IPS-20b (cell line): ENCODE measurements at regions not wholly inside any gene's neighbourhood (a gene's known extent, or its start where the extent isn't known, plus 50 kb on each side); places are given as distances from the start of the nearest gene placed in this dataset.
A peak's percentile ranks its signal among the peaks of the same experiment; 100 is the strongest.

Experiments
- H3K27ac ChIP-seq: one replicate; pipeline ENCODE4 v1.5.1; 2013; ENCODE audit warnings: low read length
- H3K27me3 ChIP-seq: 2 replicates; pipeline ENCODE4 v1.6.1; 2013; ENCODE audit warnings: mild to moderate bottlenecking, low read length, inconsistent platforms; ENCODE audit not compliant: insufficient read depth
- H3K36me3 ChIP-seq: 2 replicates; pipeline ENCODE4 v1.6.1; 2013; ENCODE audit warnings: low read depth, mild to moderate bottlenecking, inconsistent platforms, low read length, moderate library complexity; ENCODE audit not compliant: insufficient read depth
- H3K4me1 ChIP-seq: 2 replicates; pipeline ENCODE4 v1.6.1; 2013; ENCODE audit warnings: mild to moderate bottlenecking, control low read depth, inconsistent platforms, low read length, moderate library complexity; ENCODE audit not compliant: insufficient read depth
- H3K4me3 ChIP-seq: 2 replicates; pipeline ENCODE4 v1.5.1; 2013; ENCODE audit warnings: mild to moderate bottlenecking, low read length, inconsistent platforms
- H3K9ac ChIP-seq: 2 replicates; pipeline ENCODE4 v1.6.1; 2013; ENCODE audit warnings: low read depth, mild to moderate bottlenecking, inconsistent platforms, low read length, moderate library complexity
- H3K9me3 ChIP-seq: 2 replicates; pipeline ENCODE4 v1.6.1; 2013; ENCODE audit warnings: mild to moderate bottlenecking, low read depth, low read length, inconsistent platforms; ENCODE audit not compliant: insufficient read depth

GRCh38 chr13:47119575-47120235 is 222.9 kb upstream of the HTR2A start:
- Histone ChIP-seq H3K36me3 (no peaks in the 10 kb centered on the region), H3K9ac (no peak overlapping the region), H3K9me3 (no peaks in the 10 kb centered on the region), H3K27ac (no peak overlapping the region), H3K27me3 (no peaks in the 10 kb centered on the region), H3K4me1 (peaks cover 14% of the 10 kb centered on the region), H3K4me3 (no peak overlapping the region)

- Histone ChIP-seq H3K4me3 (no peak overlapping the region), H3K27me3 (no peaks in the 10 kb centered on the region), H3K4me1 (peaks cover 32% of the 10 kb centered on the region), H3K36me3 (no peaks in the 10 kb centered on the region), H3K9ac (no peak overlapping the region), H3K9me3 (no peaks in the 10 kb centered on the region), H3K27ac (no peak overlapping the region)
Observed at GRCh38 chr13:47117268-47117667, 220.4 kb upstream of the HTR2A start.

GRCh38 chr13:47114030-47114429 is 217.2 kb upstream of the HTR2A start:
- Histone ChIP-seq H3K4me3 (no peak overlapping the region), H3K36me3 (no peaks in the 10 kb centered on the region), H3K27me3 (no peaks in the 10 kb centered on the region), H3K27ac (no peak overlapping the region), H3K9me3 (no peaks in the 10 kb centered on the region), H3K9ac (no peak overlapping the region), H3K4me1 (peaks cover 26% of the 10 kb centered on the region)

- H3K9me3 ChIP-seq = no peaks in the 10 kb centered on the region
- H3K36me3 ChIP-seq = no peaks in the 10 kb centered on the region
- H3K27me3 ChIP-seq = no peaks in the 10 kb centered on the region
- H3K4me1 ChIP-seq = peaks cover 26% of the 10 kb centered on the region
- H3K4me3 ChIP-seq = peak overlapping the region; percentile 21; the same call in 1 of the 2 replicates
- H3K27ac ChIP-seq = peak overlapping the region; percentile 23
- H3K9ac ChIP-seq = peak overlapping the region; percentile 57; the same call in 1 of the 2 replicates
Observed at GRCh38 chr13:47112903-47113299, 216.0 kb upstream of the HTR2A start.

DNA sequence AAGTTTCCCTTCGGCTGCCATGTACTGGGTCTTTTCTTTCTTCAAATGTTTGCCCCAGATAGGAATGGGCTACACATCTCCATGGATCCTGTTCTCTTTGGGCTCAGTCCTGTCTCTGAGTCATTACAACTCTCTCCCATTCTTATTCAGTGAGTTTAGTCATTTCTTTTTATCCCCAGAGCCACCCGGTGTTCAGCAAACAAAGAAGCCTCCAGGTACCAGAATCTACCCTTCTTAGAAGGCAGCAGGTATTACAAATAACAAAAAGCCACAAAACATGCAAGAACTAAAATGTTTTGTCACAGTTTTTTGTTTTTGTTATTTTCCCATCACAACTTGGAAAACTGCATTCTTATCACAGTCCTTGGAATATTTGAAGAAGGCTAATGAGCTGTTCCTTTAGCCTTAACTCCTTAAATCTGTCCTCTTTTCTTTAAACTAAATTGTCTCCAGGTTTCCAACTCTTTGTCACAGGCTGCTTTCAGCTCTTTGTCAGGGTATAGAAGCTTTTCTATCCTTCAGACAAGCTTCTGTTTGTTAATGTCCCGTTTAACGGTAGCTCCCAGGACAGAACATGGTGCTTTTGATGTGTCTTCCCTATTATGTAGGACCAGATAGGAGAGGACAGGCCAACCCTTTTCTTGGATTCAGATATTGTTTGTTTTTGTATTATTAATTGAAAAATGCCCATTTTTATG is 215.5 kb upstream of the HTR2A start:
- Histone ChIP-seq H3K9ac (peak overlapping the region; percentile 57; the same call in 1 of the 2 replicates), H3K9me3 (no peaks in the 10 kb centered on the region), H3K27me3 (no peaks in the 10 kb centered on the region), H3K4me3 (peak overlapping the region; percentile 21; the same call in 1 of the 2 replicates), H3K27ac (peak overlapping the region; percentile 23), H3K36me3 (no peaks in the 10 kb centered on the region), H3K4me1 (peaks cover 26% of the 10 kb centered on the region)

DNA sequence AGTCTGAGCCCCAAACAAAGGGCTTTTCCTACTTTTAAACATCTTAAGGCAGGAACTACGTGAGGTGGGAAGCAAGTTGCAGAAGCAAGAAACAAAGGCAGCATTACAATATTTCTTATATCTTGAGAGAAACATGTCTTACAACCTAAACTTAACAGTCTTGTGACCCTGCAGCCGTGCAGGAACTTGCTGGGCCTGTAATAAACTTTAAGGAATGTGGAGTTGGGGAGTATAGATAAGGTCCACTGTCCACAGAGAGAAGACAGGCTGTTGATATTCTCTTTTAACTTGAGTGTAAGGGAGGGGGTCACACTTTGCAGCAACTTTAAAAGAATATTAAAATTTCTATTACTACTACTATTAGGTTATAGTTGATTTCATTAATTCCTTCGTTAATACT is 214.6 kb upstream of the HTR2A start:
- Histone ChIP-seq H3K4me3 (no peak overlapping the region), H3K9me3 (no peaks in the 10 kb centered on the region), H3K27ac (no peak overlapping the region), H3K36me3 (no peaks in the 10 kb centered on the region), H3K9ac (no peak overlapping the region), H3K4me1 (peaks cover 26% of the 10 kb centered on the region), H3K27me3 (no peaks in the 10 kb centered on the region)

- Histone ChIP-seq H3K4me3 (no peak overlapping the region), H3K27me3 (no peaks in the 10 kb centered on the region), H3K9me3 (no peaks in the 10 kb centered on the region), H3K4me1 (peaks cover 26% of the 10 kb centered on the region), H3K9ac (no peak overlapping the region), H3K27ac (no peak overlapping the region), H3K36me3 (no peaks in the 10 kb centered on the region)
Observed at GRCh38 chr13:47110833-47111240, 214.0 kb upstream of the HTR2A start.

DNA sequence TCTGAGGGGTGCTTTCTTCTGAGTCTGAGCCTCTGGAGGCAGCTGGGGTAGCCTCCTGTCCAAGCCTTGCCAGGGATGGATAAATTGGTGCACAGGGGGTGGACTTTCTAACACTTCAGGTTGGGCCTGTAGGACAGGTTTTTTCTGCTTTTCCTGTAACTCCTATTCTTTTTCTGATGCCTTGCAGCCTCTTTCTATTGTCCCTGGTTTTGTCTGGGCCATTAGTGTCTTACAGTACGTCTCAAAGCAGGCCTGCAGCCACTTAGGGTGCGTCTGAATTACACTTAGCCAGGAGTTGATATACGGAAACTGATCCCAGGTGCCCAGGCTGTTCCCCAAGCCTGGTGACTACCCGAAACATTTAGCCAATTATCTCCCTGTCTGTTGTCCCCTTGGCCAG is 213.3 kb upstream of the HTR2A start:
- H3K4me1 ChIP-seq = peaks cover 26% of the 10 kb centered on the region

DNA sequence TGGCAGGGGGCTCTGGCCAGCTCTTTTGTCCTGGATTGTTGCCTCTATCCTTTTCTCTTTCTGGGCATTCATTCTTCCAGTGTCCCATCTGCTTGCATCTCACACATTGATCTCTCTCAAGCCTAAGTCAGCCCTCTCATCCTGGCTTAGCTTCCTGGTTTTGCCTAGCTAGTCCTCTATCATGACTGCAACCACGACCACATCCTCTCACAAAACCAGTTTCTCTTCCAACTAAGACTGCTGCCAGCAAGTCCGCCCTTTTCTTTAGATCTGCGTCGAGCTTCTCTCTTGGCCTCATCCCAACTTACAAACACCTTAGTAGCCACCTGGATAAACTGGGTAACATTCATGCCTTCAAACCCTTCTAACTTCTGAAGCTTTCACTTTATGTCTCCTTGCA is 212.2 kb upstream of the HTR2A start:
- Histone ChIP-seq H3K27me3 (no peaks in the 10 kb centered on the region), H3K36me3 (no peaks in the 10 kb centered on the region), H3K4me1 (peaks cover 22% of the 10 kb centered on the region), H3K27ac (no peak overlapping the region), H3K9me3 (no peaks in the 10 kb centered on the region), H3K9ac (no peak overlapping the region), H3K4me3 (no peak overlapping the region)

More for the DNA sequence above, 213.3 kb upstream of the HTR2A start:
- H3K9ac ChIP-seq = no peak overlapping the region
- no peak overlapping the region for H3K4me3 ChIP-seq
- H3K36me3 ChIP-seq = no peaks in the 10 kb centered on the region
- H3K9me3 ChIP-seq = no peaks in the 10 kb centered on the region
- H3K27ac ChIP-seq = no peak overlapping the region
- no peaks in the 10 kb centered on the region for H3K27me3 ChIP-seq

DNA sequence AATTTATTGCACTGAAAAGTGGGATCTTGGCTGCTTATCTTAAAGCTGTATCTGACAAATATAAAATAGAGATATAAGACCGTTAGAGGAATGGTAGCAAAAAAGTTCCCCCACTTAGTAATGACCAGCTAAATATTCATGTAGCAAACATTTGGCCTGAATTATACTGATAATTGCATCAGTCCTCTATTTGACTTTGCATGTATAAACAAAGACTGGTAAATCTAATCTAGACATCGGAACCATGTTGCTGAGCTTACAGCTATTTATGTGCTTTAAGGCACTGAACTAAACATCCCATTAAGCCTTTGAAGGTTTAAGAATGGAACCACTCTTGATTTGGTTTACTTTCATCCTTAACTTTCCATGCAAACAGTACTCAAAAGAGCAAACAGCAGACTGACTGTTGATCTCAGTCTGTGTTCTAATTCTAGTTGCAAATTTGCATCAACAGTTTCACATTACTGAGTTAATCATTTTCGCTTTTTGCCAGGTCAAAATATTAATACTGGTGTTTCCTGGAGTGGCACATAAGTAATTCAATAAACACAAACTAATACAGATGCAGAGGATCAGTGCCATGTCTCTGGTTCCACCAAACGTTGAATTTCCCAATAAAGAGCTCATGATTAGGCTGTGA is 203.5 kb upstream of the HTR2A start:
- no peaks in the 10 kb centered on the region for H3K27me3 ChIP-seq

DNA sequence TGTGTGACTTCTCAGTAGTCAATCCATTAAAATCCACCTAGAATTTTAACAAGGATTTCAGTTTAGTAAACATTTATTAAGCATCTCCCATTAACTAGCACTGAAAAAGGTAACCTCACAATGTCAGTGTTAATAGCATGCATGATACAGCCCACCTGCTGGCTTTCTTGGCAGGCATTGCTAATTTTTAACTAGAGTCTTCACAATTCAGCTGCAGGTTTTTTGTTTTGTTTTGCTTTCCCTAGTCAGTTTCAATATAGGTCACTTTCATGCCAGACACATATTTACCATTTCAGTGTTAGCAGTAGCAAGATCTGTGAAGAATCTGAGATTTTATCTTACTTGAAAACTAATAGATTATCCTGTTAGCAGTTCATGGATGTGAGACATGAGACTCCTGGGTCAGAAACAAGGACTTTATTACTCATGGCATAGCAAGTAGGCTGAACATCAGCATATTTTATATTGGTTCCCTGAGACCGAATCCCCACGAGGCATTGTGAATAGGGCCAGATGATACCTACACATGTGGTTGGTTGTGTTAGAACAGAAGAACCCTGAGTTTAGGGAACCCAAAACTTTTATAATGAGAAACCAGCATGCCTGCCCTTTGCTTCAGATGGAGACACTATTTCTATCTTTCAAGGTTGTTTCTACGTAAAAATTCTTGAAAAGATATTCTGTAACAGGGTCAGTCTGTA is 198.0 kb upstream of the HTR2A start:
- Histone ChIP-seq H3K4me3 (no peak overlapping the region; the same call in 1 of the 2 replicates), H3K27ac (no peak overlapping the region), H3K36me3 (no peaks in the 10 kb centered on the region), H3K27me3 (no peaks in the 10 kb centered on the region), H3K9ac (no peak overlapping the region), H3K4me1 (peaks cover 13% of the 10 kb centered on the region; the same call in 1 of the 2 replicates), H3K9me3 (no peaks in the 10 kb centered on the region)

More for the DNA sequence above, 203.5 kb upstream of the HTR2A start:
- no peaks in the 10 kb centered on the region for H3K9me3 ChIP-seq
- H3K9ac ChIP-seq = no peak overlapping the region
- H3K27ac ChIP-seq = no peak overlapping the region
- no peak overlapping the region for H3K4me3 ChIP-seq
- H3K36me3 ChIP-seq = no peaks in the 10 kb centered on the region
- H3K4me1 ChIP-seq = peaks cover under 1% of the 10 kb centered on the region; the same call in 1 of the 2 replicates
